ENCODE measurements at regions not wholly inside any gene's neighbourhood (a gene's known extent, or its start where the extent isn't known, plus 50 kb on each side); places are given as distances from the start of the nearest gene placed in this dataset.
"Not testable (repeated sequence)": the region's sequence is repeated elsewhere in the genome, so short reads cannot be mapped to it uniquely, and the experiment has no call there.

DNA sequence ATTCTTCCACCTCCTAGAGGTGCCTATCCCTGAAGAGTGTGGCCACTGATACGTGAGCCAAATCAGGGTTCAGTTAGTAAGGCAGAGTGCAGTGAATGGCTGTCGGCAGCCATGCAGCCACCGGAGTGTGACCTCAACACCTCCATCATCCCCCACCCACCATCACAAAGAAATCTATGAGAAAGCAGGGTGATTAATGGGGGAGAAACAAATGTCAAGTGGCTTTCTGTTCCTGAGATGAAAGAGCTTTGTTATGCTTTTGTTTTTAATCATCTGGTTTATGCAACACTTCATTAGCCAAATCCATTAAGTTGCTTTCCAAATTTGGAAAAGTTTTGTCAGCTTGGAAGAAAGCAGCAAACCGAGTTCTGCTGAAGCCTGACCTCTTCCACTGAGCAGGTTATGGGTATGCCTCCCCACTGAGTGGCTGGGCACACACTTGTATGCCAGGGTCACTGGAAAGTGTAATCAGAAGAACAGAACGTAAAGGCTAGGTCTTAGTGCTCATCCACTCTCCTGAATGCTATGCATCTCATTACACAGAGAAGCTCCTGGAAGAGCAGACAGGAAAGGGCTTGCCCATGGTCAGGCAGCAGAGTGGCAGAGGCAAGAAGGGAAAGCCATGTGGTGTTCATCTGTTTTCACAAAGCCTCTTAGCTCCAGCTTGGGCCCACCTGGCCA, 57.1 kb upstream of the ATP1B1 start:
- peak; percentile 72 for DNase-seq
- peak; percentile 72 for ATAC-seq
- POLR2A ChIA-PET, result interaction anchor here (0.7 to 0.9 kb wide), 2 partner anchors 58 to 155 kb away, joined by 3 to 4 read pairs; no protein-coding TSS in a partner anchor
- peaks cover 53% of the 10 kb centered on the region for H3K4me1 Mint-ChIP-seq
- H3K27me3 Mint-ChIP-seq, result peaks cover 4% of the 10 kb centered on the region
- H3K36me3 Mint-ChIP-seq (ENCODE audit: low read depth), result no peaks in the 10 kb centered on the region
- peak overlapping the region; percentile 57 for H3K27ac Mint-ChIP-seq
- no peaks in the 10 kb centered on the region for H3K9me3 Mint-ChIP-seq (ENCODE audit: low read depth)
- no peak overlapping the region for H3K4me3 Mint-ChIP-seq
- CTCF ChIA-PET, result interaction anchor here (0.6 to 1.2 kb wide), 5 partner anchors 12 to 333 kb away, joined by 3 read pairs; no protein-coding TSS in a partner anchor
- intact Hi-C loops (cut with DNase I, micrococcal nuclease), result loop anchor here (1.0 to 5.0 kb wide), 6 partner anchors 37 to 318 kb away; partner anchors contain the start of genes ATP1B1 (in 2 of the 2), BLZF1 (in 1 of the 2) and NME7 (in 1 of the 2)

DNA sequence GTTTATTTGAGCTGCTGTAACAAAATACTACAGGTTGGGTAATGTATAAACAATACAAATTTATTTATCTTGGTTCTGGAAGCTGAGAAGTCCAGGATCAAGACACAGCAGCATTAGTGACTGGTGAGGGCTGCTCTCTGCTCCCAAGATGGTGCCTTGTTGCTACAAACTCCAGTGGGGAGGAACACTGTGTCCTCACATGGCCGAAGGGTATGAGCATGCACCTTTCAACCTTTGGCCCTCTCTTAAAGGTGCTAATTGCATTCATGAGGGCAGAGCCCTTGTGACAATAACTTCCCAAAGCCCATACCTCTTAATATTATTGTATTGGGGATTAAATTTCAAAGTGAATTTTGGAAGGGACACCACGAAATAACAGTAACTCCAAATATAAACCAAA, 55.3 kb upstream of the ATP1B1 start:
- Mint-ChIP-seq H3K27ac (no peak overlapping the region), H3K4me3 (no peak overlapping the region), H3K27me3 (peaks cover 6% of the 10 kb centered on the region), H3K4me1 (peaks cover 39% of the 10 kb centered on the region), H3K9me3 (ENCODE audit: low read depth) (no peaks in the 10 kb centered on the region), H3K36me3 (ENCODE audit: low read depth) (no peaks in the 10 kb centered on the region)
- ChIA-PET POLR2A (no interaction called here), CTCF (interaction anchor here (0.5 kb wide), 1 partner anchor 40 kb away, joined by 4 read pairs; no protein-coding TSS in a partner anchor)
- ATAC-seq (no peak), DNase-seq (no peak)
- intact Hi-C loops (cut with DNase I, micrococcal nuclease), result no loop called here

GRCh38 chr1:169052171-169052570, 54.3 kb upstream of the ATP1B1 start:
- intact Hi-C loops (cut with DNase I, micrococcal nuclease); DNase-seq; POLR2A ChIA-PET; CTCF ChIA-PET; H3K4me3 Mint-ChIP-seq; H3K9me3 Mint-ChIP-seq (ENCODE audit: low read depth); H3K27me3 Mint-ChIP-seq; ATAC-seq; H3K36me3 Mint-ChIP-seq (ENCODE audit: low read depth); H3K27ac Mint-ChIP-seq: not testable (repeated sequence)
- H3K4me1 Mint-ChIP-seq, result peaks cover 30% of the 10 kb centered on the region

- no peak for DNase-seq
- no peak overlapping the region for H3K4me3 Mint-ChIP-seq
- intact Hi-C loops (cut with DNase I, micrococcal nuclease), result no loop called here
- H3K9me3 Mint-ChIP-seq (ENCODE audit: low read depth), result no peaks in the 10 kb centered on the region
- H3K4me1 Mint-ChIP-seq, result peaks cover 24% of the 10 kb centered on the region
- CTCF ChIA-PET, result no interaction called here
- H3K36me3 Mint-ChIP-seq (ENCODE audit: low read depth), result no peaks in the 10 kb centered on the region
- POLR2A ChIA-PET, result no interaction called here
- no peak for ATAC-seq
- no peak overlapping the region for H3K27ac Mint-ChIP-seq
- H3K27me3 Mint-ChIP-seq, result peaks cover 8% of the 10 kb centered on the region
These were observed 53.8 kb upstream of the ATP1B1 start for GRCh38 chr1:169052727-169053126.

- ATAC-seq (no peak), DNase-seq (no peak)
- Mint-ChIP-seq H3K27me3 (peaks cover 8% of the 10 kb centered on the region), H3K4me3 (no peak overlapping the region), H3K4me1 (peaks cover 19% of the 10 kb centered on the region), H3K36me3 (ENCODE audit: low read depth) (no peaks in the 10 kb centered on the region), H3K27ac (no peak overlapping the region), H3K9me3 (ENCODE audit: low read depth) (no peaks in the 10 kb centered on the region)
- ChIA-PET CTCF (no interaction called here), POLR2A (no interaction called here)
- intact Hi-C loops (cut with DNase I, micrococcal nuclease), result no loop called here
These were observed 53.3 kb upstream of the ATP1B1 start for GRCh38 chr1:169053196-169053595.
